Keratinocyte (primary cell): ENCODE measurements at regions not wholly inside any gene's neighbourhood (a gene's known extent, or its start where the extent isn't known, plus 50 kb on each side); places are given as distances from the start of the nearest gene placed in this dataset.

Experiments used
- CTCF ChIP-seq, 3 experiments: IDR thresholded peaks in 1 of 3; conservative IDR thresholded peaks in 1 of 3; optimal IDR thresholded peaks in 1 of 3; 2 replicates in 2 of 3; 3 replicates in 1 of 3; pipeline versions ENCODE3 to v1.5.1; 2011; ENCODE audit warnings: low read length in 3 of 3, mild to moderate bottlenecking in 3 of 3, moderate library complexity in 2 of 3, control low read depth in 1 of 3, inconsistent platforms in 1 of 3; ENCODE audit not compliant: insufficient read depth in 2 of 3; ENCODE audit errors: extremely low read depth in 1 of 3
- EZH2 ChIP-seq: IDR thresholded peaks from one replicate; pipeline ENCODE4 v1.6.1; 2012; ENCODE audit warnings: inconsistent platforms, mild to moderate bottlenecking, low read length, moderate library complexity

GRCh38 chr1:238384381-238384780, 493.7 kb upstream of the ZP4 start:
- TF ChIP-seq CTCF (optimal IDR thresholded peaks at IDR 0.05 in 1 of 3, IDR thresholded peaks at IDR 0.05 in 1 of 3, conservative IDR thresholded peaks at IDR 0.05 in 1 of 3; ENCODE audit: extremely low read depth in 1 of 3, insufficient read depth in 2 of 3, low read length in 3 of 3) = no peak
- TF ChIP-seq EZH2 = no peak
